ENCODE measurements at regions not wholly inside any gene's neighbourhood (a gene's known extent, or its start where the extent isn't known, plus 50 kb on each side); places are given as distances from the start of the nearest gene placed in this dataset.
"Not testable (repeated sequence)": the region's sequence is repeated elsewhere in the genome, so short reads cannot be mapped to it uniquely, and the experiment has no call there.

DNA sequence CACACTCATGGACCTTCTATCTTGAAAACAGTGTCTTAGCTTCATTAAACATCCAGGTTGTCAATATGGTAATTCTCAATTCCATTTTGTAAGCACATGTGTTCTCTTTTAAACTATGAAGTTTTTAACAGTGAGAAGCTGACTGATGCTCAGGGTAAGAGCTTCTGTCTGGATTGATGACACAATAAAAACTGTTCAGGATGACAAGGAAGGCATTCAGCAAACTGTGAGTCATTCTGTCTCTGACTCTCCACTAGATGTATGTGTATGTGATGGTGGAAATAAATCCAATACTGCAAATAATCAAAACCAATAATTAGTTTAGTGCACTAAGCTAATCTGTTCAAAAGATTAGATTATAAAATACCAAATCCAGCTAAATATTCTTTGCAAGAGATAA is 115.3 kb upstream of the ARX start:
- no peak overlapping the region for H3K9ac ChIP-seq (ENCODE audit: low read depth, low read length)
- H3K27me3 ChIP-seq (ENCODE audit: control insufficient read depth, insufficient read depth, low read length): no peaks in the 10 kb centered on the region
- no peaks in the 10 kb centered on the region for H3K9me3 ChIP-seq (ENCODE audit: control insufficient read depth, insufficient read depth, low read length)
- H3K36me3 ChIP-seq (ENCODE audit: control insufficient read depth, insufficient read depth, low read length): no peaks in the 10 kb centered on the region
- H3K4me1 ChIP-seq (ENCODE audit: control insufficient read depth, insufficient read depth, low read length): peaks cover 3% of the 10 kb centered on the region
- no peak overlapping the region for H3K4me3 ChIP-seq (ENCODE audit: low read depth, low read length)

DNA sequence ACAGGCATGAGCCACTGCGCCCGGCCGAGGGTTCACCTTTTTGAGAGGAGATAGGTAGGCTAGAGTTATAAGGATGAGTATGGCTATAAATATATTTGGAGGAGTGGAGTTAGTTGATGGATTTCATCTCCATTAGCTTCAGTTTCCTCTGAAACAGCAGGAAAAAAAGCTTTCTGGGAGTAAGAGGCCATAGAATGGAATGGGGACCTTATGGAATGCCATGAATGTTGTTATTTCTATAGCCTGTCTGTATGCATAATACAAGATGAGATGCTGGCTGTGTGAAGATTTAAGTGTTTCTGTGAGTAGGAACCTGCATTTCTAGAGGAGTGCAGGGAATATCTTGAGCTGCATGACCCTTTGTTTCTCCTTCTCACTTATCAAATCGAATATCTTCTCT is 114.9 kb upstream of the ARX start:
- no peaks in the 10 kb centered on the region for H3K9me3 ChIP-seq (ENCODE audit: control insufficient read depth, insufficient read depth, low read length)

GRCh38 chrX:25125483-25125882 is 109.7 kb upstream of the ARX start:
- no peak overlapping the region for H3K4me3 ChIP-seq (ENCODE audit: low read depth, low read length)
- H3K9ac ChIP-seq (ENCODE audit: low read depth, low read length): no peak overlapping the region

More for the DNA sequence above, 114.9 kb upstream of the ARX start:
- H3K27me3 ChIP-seq (ENCODE audit: control insufficient read depth, insufficient read depth, low read length): no peaks in the 10 kb centered on the region
- peaks cover 3% of the 10 kb centered on the region for H3K4me1 ChIP-seq (ENCODE audit: control insufficient read depth, insufficient read depth, low read length)
- H3K4me3 ChIP-seq (ENCODE audit: low read depth, low read length): no peak overlapping the region
- H3K36me3 ChIP-seq (ENCODE audit: control insufficient read depth, insufficient read depth, low read length): no peaks in the 10 kb centered on the region
- no peak overlapping the region for H3K9ac ChIP-seq (ENCODE audit: low read depth, low read length)

DNA sequence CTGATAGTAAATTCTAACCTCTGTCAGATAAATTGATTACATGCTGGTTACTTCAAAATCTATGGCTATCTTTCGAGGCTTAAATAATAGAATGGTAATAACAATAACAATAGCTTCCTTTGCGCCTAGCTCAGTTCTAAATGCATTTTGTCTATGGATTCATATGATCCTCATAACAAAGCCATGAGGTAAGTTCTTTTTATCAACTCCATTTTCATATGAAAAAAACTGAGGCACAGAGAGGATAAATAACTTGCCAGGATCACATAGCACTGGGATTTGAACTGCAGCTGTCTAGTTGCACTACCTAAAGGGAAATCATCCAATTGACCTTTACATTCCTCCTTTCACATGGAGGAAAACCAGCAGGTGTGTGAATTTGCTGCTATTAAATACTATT is 108.6 kb upstream of the ARX start:
- Histone ChIP-seq H3K9ac (ENCODE audit: low read depth, low read length) (no peak overlapping the region), H3K4me1 (ENCODE audit: control insufficient read depth, insufficient read depth, low read length) (no peaks in the 10 kb centered on the region), H3K36me3 (ENCODE audit: control insufficient read depth, insufficient read depth, low read length) (peaks cover 2% of the 10 kb centered on the region), H3K4me3 (ENCODE audit: low read depth, low read length) (no peak overlapping the region), H3K9me3 (ENCODE audit: control insufficient read depth, insufficient read depth, low read length) (peaks cover 7% of the 10 kb centered on the region), H3K27me3 (ENCODE audit: control insufficient read depth, insufficient read depth, low read length) (no peaks in the 10 kb centered on the region)

More at GRCh38 chrX:25125483-25125882, 109.7 kb upstream of the ARX start:
- H3K36me3 ChIP-seq (ENCODE audit: control insufficient read depth, insufficient read depth, low read length): peaks cover 2% of the 10 kb centered on the region
- H3K27me3 ChIP-seq (ENCODE audit: control insufficient read depth, insufficient read depth, low read length): no peaks in the 10 kb centered on the region
- H3K9me3 ChIP-seq (ENCODE audit: control insufficient read depth, insufficient read depth, low read length): peaks cover 7% of the 10 kb centered on the region
- no peaks in the 10 kb centered on the region for H3K4me1 ChIP-seq (ENCODE audit: control insufficient read depth, insufficient read depth, low read length)

- H3K27me3 ChIP-seq (ENCODE audit: control insufficient read depth, insufficient read depth, low read length): no peaks in the 10 kb centered on the region
- H3K4me1 ChIP-seq (ENCODE audit: control insufficient read depth, insufficient read depth, low read length): no peaks in the 10 kb centered on the region
- no peak overlapping the region for H3K9ac ChIP-seq (ENCODE audit: low read depth, low read length)
- H3K36me3 ChIP-seq (ENCODE audit: control insufficient read depth, insufficient read depth, low read length): no peaks in the 10 kb centered on the region
- H3K4me3 ChIP-seq (ENCODE audit: low read depth, low read length): no peak overlapping the region
- H3K9me3 ChIP-seq (ENCODE audit: control insufficient read depth, insufficient read depth, low read length): peaks cover 14% of the 10 kb centered on the region
Measured at GRCh38 chrX:25112156-25112555, 96.4 kb upstream of the ARX start.

DNA sequence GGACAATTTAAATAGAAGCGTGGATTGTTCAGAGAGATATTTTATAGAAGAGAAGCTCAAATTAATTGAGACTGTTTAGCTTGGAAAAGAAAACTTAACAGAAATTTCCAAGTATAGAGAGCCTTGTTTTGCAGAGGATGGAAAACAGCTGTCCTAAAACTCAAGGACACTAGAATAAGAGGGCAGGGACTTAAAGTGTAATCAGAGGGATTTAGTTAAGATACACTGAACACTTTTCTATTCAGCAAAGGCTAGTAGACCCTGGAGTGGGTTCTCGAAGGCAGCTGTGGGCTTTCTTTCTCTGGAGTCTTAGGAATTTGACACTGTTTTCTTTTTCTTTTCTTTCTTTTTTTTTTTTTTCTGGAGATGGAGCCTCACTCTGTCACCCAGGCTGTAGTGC is 92.7 kb upstream of the ARX start:
- Histone ChIP-seq H3K27me3 (ENCODE audit: control insufficient read depth, insufficient read depth, low read length) (no peaks in the 10 kb centered on the region), H3K4me3 (ENCODE audit: low read depth, low read length) (no peak overlapping the region), H3K9ac (ENCODE audit: low read depth, low read length) (no peak overlapping the region), H3K9me3 (ENCODE audit: control insufficient read depth, insufficient read depth, low read length) (peaks cover 14% of the 10 kb centered on the region), H3K36me3 (ENCODE audit: control insufficient read depth, insufficient read depth, low read length) (no peaks in the 10 kb centered on the region), H3K4me1 (ENCODE audit: control insufficient read depth, insufficient read depth, low read length) (peaks cover 13% of the 10 kb centered on the region)

- Histone ChIP-seq H3K9me3 (ENCODE audit: control insufficient read depth, insufficient read depth, low read length) (no peaks in the 10 kb centered on the region), H3K36me3 (ENCODE audit: control insufficient read depth, insufficient read depth, low read length) (no peaks in the 10 kb centered on the region), H3K4me1 (ENCODE audit: control insufficient read depth, insufficient read depth, low read length) (peaks cover 13% of the 10 kb centered on the region), H3K27me3 (ENCODE audit: control insufficient read depth, insufficient read depth, low read length) (no peaks in the 10 kb centered on the region), H3K9ac (ENCODE audit: low read depth, low read length) (no peak overlapping the region), H3K4me3 (ENCODE audit: low read depth, low read length) (no peak overlapping the region)
Measured at GRCh38 chrX:25105221-25105620, 89.5 kb upstream of the ARX start.

DNA sequence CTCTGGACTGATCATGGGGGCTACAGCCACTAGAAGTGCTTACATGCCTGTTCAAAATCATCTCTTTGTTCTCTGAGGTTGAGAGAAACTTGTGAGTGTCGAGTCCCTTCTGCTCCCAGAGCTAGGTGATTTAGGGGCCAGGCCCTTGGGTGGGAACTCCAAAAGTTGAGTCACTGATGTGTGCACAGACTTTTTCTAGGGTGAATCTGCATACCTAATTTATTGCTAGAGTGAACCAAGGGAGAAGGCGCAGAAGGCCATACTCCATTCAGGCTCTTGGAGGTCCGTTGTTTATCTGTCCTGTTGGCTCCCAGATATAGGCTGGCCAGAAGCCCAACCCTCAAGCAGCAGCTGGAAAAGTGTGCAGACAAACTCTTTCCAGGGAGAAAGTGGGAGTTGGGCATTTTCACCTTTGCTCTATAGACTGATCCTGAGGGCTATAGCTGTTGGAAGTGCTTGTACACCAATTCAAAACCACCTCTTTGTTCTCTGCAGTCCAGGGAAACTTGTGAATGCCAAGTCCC is 80.8 kb upstream of the ARX start:
- no peaks in the 10 kb centered on the region for H3K27me3 ChIP-seq (ENCODE audit: control insufficient read depth, insufficient read depth, low read length)
- no peaks in the 10 kb centered on the region for H3K9me3 ChIP-seq (ENCODE audit: control insufficient read depth, insufficient read depth, low read length)
- H3K4me1 ChIP-seq (ENCODE audit: control insufficient read depth, insufficient read depth, low read length): no peaks in the 10 kb centered on the region
- H3K4me3 ChIP-seq (ENCODE audit: low read depth, low read length): no peak overlapping the region
- no peaks in the 10 kb centered on the region for H3K36me3 ChIP-seq (ENCODE audit: control insufficient read depth, insufficient read depth, low read length)
- no peak overlapping the region for H3K9ac ChIP-seq (ENCODE audit: low read depth, low read length)

DNA sequence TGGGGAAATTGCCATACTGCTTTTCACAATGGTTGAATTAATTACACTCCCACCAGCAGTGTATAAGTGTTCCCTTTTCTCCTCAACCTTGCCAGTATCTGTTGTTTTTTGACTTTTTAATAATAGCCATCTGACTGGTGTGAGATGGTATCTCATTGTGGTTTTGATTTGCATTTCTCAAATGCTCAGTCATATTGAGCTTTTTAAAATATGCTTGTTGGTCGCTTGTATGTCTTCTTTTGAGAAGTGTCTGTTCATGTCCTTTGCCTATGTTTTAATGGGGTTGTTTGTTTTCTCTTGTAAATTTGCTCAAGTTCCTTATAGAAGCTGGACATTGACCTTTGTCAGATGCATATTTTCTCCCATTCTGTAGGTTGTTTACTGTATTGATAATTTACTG is 75.4 kb upstream of the ARX start:
- H3K4me1 ChIP-seq (ENCODE audit: control insufficient read depth, insufficient read depth, low read length); H3K9me3 ChIP-seq (ENCODE audit: control insufficient read depth, insufficient read depth, low read length); H3K36me3 ChIP-seq (ENCODE audit: control insufficient read depth, insufficient read depth, low read length); H3K4me3 ChIP-seq (ENCODE audit: low read depth, low read length); H3K27me3 ChIP-seq (ENCODE audit: control insufficient read depth, insufficient read depth, low read length); H3K9ac ChIP-seq (ENCODE audit: low read depth, low read length): not testable (repeated sequence)

DNA sequence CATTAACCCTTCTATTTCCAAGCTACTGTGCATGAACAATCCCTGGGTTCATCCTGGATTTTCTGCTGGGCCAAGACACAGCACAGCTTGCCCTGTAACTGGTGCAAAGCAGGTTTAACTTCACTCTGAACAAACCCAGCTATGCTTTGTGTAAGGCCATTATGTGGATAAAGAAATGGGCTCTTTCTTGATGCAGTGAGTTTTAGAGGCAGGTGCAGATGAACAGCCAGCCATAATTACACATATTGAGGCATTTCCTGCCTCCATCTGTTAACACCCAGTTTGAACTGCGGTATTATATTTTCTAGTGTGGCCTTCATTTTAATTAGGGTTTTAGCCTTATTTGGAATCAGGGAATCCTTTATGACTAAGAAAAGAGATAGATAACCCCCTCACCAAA is 68.7 kb upstream of the ARX start:
- Histone ChIP-seq H3K4me3 (ENCODE audit: low read depth, low read length) (no peak overlapping the region), H3K4me1 (ENCODE audit: control insufficient read depth, insufficient read depth, low read length) (no peaks in the 10 kb centered on the region), H3K9me3 (ENCODE audit: control insufficient read depth, insufficient read depth, low read length) (peaks cover 3% of the 10 kb centered on the region), H3K27me3 (ENCODE audit: control insufficient read depth, insufficient read depth, low read length) (no peaks in the 10 kb centered on the region), H3K9ac (ENCODE audit: low read depth, low read length) (no peak overlapping the region), H3K36me3 (ENCODE audit: control insufficient read depth, insufficient read depth, low read length) (no peaks in the 10 kb centered on the region)

DNA sequence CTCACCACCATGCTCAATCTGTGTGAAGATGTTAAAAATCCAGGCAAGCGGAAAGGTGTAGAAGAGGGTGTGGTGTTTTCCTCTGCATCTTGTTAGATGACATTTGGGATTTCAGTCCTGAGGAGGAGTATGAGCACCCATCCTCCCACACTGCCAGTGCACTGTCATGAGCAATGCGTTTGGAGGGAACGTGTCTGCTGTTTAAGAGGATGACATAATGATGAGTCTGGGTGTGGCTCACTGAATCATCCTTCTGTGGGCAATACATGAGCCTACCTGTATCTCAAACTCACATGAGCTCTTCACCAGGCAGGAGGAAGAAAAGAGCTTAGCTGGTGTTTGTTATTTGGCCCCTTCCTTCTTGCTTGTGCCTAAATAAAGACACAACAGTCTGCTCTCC is 67.9 kb upstream of the ARX start:
- H3K9me3 ChIP-seq (ENCODE audit: control insufficient read depth, insufficient read depth, low read length): peaks cover 3% of the 10 kb centered on the region
- no peaks in the 10 kb centered on the region for H3K36me3 ChIP-seq (ENCODE audit: control insufficient read depth, insufficient read depth, low read length)
- H3K27me3 ChIP-seq (ENCODE audit: control insufficient read depth, insufficient read depth, low read length): no peaks in the 10 kb centered on the region
- H3K4me3 ChIP-seq (ENCODE audit: low read depth, low read length): no peak overlapping the region
- H3K4me1 ChIP-seq (ENCODE audit: control insufficient read depth, insufficient read depth, low read length): no peaks in the 10 kb centered on the region
- no peak overlapping the region for H3K9ac ChIP-seq (ENCODE audit: low read depth, low read length)

DNA sequence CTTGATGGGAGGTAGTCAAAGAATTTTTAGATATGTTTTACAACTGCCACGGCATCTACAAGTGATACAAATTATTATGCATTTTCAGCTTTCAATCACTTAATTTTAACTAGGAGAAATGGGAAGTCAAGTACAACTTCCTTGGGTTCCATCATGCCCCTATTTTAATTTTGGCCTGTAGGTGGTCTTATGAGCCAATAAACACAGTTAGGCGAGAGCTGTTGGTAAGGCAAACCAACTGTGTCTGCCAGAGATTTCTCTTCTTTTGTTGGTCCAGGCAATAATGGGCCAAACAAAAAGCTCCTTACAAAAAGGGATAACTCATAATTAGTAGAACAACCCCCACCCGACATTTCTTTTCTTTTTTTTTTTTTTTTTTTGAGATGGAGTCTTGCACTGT is 63.3 kb upstream of the ARX start:
- H3K4me3 ChIP-seq (ENCODE audit: low read depth, low read length): no peak overlapping the region
- H3K36me3 ChIP-seq (ENCODE audit: control insufficient read depth, insufficient read depth, low read length): no peaks in the 10 kb centered on the region
- no peaks in the 10 kb centered on the region for H3K9me3 ChIP-seq (ENCODE audit: control insufficient read depth, insufficient read depth, low read length)
- no peak overlapping the region for H3K9ac ChIP-seq (ENCODE audit: low read depth, low read length)
- no peaks in the 10 kb centered on the region for H3K27me3 ChIP-seq (ENCODE audit: control insufficient read depth, insufficient read depth, low read length)
- H3K4me1 ChIP-seq (ENCODE audit: control insufficient read depth, insufficient read depth, low read length): no peaks in the 10 kb centered on the region

All from iPS-15b (cell line).